Sigmoid colon (tissue), 6 donors: ENCODE measurements at regions not wholly inside any gene's neighbourhood (a gene's known extent, or its start where the extent isn't known, plus 50 kb on each side); places are given as distances from the start of the nearest gene placed in this dataset.
"Not testable (repeated sequence)": the region's sequence is repeated elsewhere in the genome, so short reads cannot be mapped to it uniquely, and the experiment has no call there.

Source experiments
- DNase-seq: peaks from one replicate; pipeline ENCODE4 v3.0.0-alpha.2; 2019
- H3K27ac ChIP-seq, 4 donors: fragments of 200-600 bp; sonication (generic); one replicate each; pipeline ENCODE4 v1.5.1; 2016 to 2019; ENCODE audit warnings: mild to moderate bottlenecking in 1 of 4
- H3K27me3 ChIP-seq, 3 donors: fragments of 200-600 bp; sonication (generic); one replicate each; pipeline ENCODE4 v1.5.1; 2019; ENCODE audit warnings: mild to moderate bottlenecking in 1 of 3
- H3K36me3 ChIP-seq, 4 donors: fragments of 200-600 bp; sonication (generic); one replicate each; pipeline ENCODE4 v1.5.1; 2016 to 2019
- H3K4me1 ChIP-seq, 4 donors: fragments of 200-600 bp; sonication (generic); one replicate each; pipeline ENCODE4 v1.5.1; 2017 to 2019
- H3K4me3 ChIP-seq, 4 donors: fragments of 200-600 bp; sonication (generic); one replicate each; pipeline ENCODE4 v1.5.1; 2017 to 2019; ENCODE audit warnings: mild to moderate bottlenecking in 2 of 4, moderate library complexity in 1 of 4
- H3K9me3 ChIP-seq, 4 donors: fragments of 200-600 bp in 3 of 4; sonication (generic) in 3 of 4; one replicate each; pipeline versions ENCODE4 v1.5.1 to v1.6.1; 2013 to 2019
- WGBS, 2 donors: extraction: QIAGEN DNeasy Blood & Tissue Kit; methylation state at CpG; one replicate each; pipeline ENCODE4 v1.1.7; 2013; 5-methylcytosine and 5-hydroxymethylcytosine counted together
- intact Hi-C: fragments of 100-400 bp; cut with DNase I; formaldehyde crosslinking; loops from one replicate; pipeline ENCODE4 v1.15.1; 2023
- donor health status: healthy with polysubstance abuse.
- donor health status: healthy.

DNA sequence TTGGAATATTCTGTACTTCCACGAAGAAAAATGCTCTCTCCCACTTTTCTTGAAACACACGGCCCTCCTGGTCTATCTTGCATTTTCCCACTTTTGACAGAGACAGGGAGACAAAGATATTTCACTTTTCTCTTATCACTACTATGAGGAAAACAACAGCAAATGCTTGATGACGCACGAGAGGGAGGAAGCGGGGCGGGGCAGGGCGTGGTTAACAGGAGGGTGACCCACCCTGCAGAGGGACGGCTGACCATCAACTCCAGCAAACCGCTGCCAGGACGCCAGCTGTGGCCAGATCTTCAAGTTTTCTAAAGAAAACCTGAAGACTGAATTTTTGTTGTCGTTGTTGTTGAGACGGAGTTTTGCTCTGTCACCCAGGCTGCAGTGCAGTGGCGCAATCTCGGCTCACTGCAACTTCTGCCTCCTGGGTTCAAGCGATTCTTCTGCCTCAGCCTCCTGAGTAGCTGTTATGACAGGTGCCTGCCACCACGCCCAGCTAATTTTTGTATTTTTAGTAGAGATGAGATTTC is 63.8 kb downstream of the NSUN5 start:
- 54 to 81% methylated on average over 15 of the region's 16 CpGs for WGBS, 2 donors
- H3K4me3 ChIP-seq, H3K4me1 ChIP-seq, DNase-seq, H3K36me3 ChIP-seq, H3K27ac ChIP-seq, intact Hi-C loops, H3K9me3 ChIP-seq, H3K27me3 ChIP-seq: not testable (repeated sequence)

DNA sequence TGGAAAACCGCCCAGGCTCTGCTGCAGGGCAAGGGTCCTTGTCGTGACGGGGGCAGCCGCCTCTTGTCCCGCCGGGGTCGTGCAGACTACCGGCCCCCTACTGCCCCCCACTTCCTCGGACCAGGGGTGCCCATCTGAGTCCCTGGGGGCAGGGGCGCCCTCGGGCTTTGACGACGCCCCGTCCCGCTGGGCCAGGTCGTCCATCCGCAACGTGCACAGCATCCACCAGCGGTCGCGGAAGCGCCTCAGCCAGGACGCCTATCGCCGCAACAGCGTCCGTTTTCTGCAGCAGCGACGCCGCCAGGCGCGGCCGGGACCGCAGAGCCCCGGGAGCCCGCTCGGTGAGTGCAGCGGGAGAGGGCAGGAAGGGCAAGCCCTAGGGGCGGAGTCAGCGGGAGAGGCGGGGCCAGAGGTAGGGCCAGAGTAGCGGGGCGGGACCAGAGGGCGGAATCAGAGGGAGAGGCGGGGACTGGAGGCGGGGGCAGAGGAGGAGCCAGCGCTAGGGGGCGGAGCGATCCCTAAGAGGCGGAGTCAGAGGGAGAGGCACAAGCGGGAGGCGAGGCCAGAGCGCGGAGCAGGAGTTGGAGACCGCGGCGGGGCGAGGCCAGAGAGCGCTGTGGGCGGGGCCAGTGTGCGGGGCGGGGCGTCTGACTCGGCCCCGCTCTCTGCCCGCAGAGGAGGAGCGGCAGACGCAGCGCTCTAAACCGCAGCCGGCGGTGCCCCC is 73.5 kb downstream of the NSUN5 start:
- H3K9me3 ChIP-seq, H3K27ac ChIP-seq, H3K36me3 ChIP-seq, H3K27me3 ChIP-seq, intact Hi-C loops, H3K4me1 ChIP-seq: not testable (repeated sequence)
- 0 to 1% methylated on average over 20 of the region's 72 CpGs for WGBS, 2 donors
- H3K4me3 ChIP-seq: peak overlapping the region in 3 of 4 donors; percentile 35 to 39 (median 37)
- peak; percentile 95 for DNase-seq

DNA sequence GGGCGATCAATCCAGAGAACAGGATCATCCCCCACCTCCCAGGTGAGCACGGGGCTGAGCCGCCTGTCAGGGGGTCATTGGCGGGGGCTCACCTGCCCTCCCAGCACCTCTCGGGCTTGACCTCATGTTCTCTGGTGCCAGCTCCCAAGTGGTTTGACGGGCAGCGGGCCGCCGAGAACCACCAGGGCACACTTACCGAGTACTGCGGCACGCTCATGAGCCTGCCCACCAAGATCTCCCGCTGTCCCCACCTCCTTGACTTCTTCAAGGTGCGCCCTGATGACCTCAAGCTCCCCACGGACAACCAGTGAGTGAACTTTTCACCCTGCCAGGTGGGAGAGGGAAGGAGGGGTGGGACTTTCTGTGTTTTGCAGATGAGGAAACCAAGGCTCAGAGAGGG is 82.9 kb downstream of the NSUN5 start:
- H3K4me3 ChIP-seq, H3K4me1 ChIP-seq, intact Hi-C loops, H3K9me3 ChIP-seq, DNase-seq, H3K27me3 ChIP-seq, H3K36me3 ChIP-seq, H3K27ac ChIP-seq: not testable (repeated sequence)
- 83 to 89% methylated on average over 14 of the region's 15 CpGs for WGBS, 2 donors

DNA sequence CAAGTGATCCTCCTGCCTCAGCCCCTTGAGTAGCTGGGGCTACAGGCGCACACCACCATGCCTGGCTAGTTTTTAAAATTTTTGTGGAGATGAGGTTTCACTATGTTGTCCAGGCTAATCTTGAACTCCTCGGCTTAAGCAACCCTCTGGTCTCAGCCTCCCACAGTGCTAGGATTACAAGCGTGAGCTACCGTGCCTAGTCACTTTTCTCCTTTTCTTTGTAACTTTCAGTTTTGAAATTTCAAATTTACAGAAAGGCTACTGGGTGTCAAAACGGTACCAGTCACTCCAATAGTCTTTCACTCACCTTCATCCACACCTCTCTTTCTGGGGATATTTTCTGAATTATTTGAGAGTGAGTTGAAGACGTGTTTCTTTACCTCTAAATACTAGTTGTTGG is 86.9 kb downstream of the NSUN5 start:
- intact Hi-C loops, DNase-seq: not testable (repeated sequence)
- no CpG with 5 or more reads among the region's 6 CpGs for WGBS, 2 donors

DNA sequence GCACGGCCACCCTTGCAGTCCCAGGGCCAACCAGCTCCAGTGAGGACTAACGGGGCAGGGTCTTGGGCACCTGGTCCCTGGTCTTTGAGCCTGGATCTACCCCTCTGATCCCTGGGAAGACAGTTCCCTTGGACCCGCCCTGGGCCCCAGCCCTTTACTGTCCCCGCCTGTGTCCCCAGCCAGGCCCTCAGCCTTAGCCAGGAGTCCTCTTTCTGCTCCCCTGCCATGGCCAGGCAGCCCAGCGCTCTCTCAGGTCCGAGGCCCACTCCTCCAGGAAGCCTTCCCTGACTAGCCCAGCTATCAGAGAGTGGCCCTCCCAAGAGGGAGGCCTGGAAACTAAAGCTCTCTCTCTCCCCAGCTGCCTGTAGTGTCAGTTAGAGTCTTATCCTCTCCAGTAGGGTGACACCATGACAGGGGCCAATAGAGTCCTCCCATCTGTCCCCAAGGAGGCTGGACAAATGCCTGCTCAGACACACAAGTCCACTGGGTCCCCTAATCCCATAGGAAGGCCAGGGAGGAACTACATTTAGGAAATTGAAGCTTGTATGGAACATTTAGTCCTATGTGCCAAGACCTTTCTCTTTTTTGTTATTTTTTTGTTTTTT is 87.8 kb downstream of the NSUN5 start:
- intact Hi-C loops, H3K27me3 ChIP-seq, H3K27ac ChIP-seq, H3K9me3 ChIP-seq, H3K4me1 ChIP-seq, H3K36me3 ChIP-seq, DNase-seq, H3K4me3 ChIP-seq: not testable (repeated sequence)
- WGBS, 2 donors: no CpG with 5 or more reads among the region's 6 CpGs

More for the DNA sequence above, 86.9 kb downstream of the NSUN5 start:
- H3K36me3 ChIP-seq, H3K27ac ChIP-seq, H3K9me3 ChIP-seq, H3K27me3 ChIP-seq, H3K4me3 ChIP-seq, H3K4me1 ChIP-seq: not testable (repeated sequence)

DNA sequence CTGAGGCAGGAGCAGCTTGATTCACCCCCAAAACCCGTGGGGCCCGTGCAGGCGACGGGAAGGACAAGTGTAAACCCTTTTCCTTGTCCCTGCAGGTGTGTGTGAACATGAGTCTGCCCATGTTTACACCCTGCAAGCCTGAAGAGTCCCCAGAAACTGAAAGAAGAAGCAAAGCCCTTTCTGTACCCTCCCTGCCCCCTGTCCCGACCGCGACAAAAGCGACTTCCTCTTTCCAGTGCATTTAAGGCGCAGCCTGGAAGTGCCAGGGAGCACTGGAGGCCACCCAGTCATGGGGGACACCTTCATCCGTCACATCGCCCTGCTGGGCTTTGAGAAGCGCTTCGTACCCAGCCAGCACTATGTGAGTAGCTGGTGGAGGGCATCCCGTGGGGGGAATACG is 88.3 kb downstream of the NSUN5 start:
- whole genome bisulfite sequencing, 2 donors: no CpG with 5 or more reads among the region's 15 CpGs
- H3K36me3 ChIP-seq, DNase-seq, H3K4me3 ChIP-seq, H3K4me1 ChIP-seq, H3K9me3 ChIP-seq, intact Hi-C loops, H3K27me3 ChIP-seq, H3K27ac ChIP-seq: not testable (repeated sequence)

DNA sequence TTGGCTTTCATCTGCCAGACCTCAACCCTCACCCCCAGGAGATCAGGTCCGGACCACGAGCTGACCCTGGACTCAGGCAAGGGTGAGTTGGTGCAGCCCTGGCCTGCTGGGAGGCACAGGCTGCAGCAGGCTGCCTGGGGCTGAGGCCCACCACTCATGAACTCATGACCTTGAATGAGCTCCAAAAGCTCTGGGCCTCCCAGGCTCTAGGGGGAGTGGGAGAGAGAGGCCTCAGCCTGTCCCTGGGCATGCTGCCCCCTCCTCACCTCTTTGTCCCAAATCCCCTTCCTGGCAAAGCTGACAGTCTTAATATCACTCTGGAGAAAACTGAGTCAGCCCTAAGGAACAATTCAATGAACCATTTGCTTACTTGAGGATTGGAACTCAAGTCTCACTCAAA is 89.8 kb downstream of the NSUN5 start:
- H3K36me3 ChIP-seq, intact Hi-C loops, H3K27me3 ChIP-seq, DNase-seq, H3K4me1 ChIP-seq, H3K9me3 ChIP-seq, H3K4me3 ChIP-seq, H3K27ac ChIP-seq: not testable (repeated sequence)
- WGBS, 2 donors: no CpG with 5 or more reads among the region's 2 CpGs

DNA sequence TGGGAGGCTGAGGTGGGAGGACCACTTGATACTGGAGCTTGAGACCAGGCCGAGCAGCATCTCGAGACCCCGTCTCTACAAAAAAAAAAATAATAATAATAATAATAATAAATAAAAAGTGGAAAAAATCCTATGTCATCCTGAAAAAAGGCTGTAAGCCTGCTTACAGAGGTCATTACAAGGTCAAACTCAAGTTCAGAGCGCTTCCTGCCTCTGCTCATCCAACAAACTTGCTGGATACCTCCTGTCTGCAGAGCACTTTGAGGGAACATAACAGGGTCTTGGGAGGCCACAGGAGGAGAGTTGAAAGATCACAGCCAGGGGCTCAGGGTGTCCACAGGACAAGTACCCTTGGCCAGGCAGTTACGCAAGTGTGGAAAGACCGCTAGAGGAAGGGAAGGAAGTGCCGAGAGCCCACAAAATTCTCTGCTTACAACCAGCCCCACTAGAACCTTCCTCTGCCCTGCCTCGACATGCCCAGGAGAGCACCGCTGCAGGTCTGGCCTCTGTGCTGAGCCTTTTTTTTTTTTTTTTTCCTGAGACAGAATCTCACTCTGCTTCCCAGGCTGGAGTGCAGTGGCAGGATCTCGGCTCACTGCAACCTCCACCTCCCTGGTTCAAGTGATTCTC is 92.5 kb downstream of the NSUN5 start:
- H3K27ac ChIP-seq, H3K27me3 ChIP-seq, H3K9me3 ChIP-seq, intact Hi-C loops, H3K4me1 ChIP-seq, H3K36me3 ChIP-seq, H3K4me3 ChIP-seq: not testable (repeated sequence)
- DNase-seq: peak; percentile 38
- 92 to 94% methylated on average over 2 to 3 of the region's 10 CpGs for WGBS, 2 donors

DNA sequence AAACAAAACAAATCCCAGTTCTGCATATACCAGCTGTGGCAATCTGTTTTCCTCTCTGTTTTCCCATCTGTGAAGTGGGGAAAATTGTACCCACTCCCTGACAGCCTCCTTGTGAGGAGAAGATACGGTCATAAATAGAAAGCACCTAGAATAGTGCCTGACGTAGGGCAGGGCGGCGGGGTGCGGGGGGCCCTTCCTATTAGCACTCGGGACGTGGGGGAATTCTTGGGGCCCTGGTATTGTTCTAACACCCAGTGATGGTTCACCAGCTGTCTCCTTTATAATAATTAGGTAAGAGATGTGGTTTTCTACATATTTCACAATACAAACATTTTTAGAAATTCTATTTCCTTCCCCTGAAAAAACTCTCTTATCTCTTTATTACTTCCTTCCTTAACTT is 93.4 kb downstream of the NSUN5 start:
- WGBS, 2 donors: no CpG with 5 or more reads among the region's 7 CpGs
- H3K27ac ChIP-seq, H3K4me1 ChIP-seq, H3K36me3 ChIP-seq, intact Hi-C loops, H3K9me3 ChIP-seq, H3K4me3 ChIP-seq, DNase-seq, H3K27me3 ChIP-seq: not testable (repeated sequence)

DNA sequence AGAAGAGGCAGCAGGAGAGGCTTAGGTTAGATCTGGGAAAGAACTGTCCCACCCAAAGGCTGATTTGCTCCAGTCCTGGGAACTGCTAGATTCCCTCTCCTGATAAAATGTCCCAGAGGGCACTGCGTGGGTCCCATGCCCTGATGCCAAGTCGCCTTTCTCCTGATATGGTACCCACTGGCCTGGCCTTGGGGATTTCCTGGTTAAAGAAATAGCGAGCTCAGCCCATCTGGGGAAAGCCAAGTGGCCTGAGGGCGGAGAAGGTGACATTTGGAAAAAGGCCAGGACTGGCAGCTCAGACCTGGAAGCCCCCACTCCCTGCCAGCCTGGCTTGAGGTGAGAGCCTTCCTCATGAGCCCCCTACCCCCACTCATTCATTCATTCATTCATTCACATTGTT is 94.2 kb downstream of the NSUN5 start:
- H3K4me3 ChIP-seq, H3K27me3 ChIP-seq, H3K36me3 ChIP-seq, intact Hi-C loops, H3K27ac ChIP-seq, H3K4me1 ChIP-seq, H3K9me3 ChIP-seq: not testable (repeated sequence)
- peak; percentile 60 for DNase-seq
- 64 to 76% methylated on average over 4 of the region's 4 CpGs for WGBS, 2 donors

DNA sequence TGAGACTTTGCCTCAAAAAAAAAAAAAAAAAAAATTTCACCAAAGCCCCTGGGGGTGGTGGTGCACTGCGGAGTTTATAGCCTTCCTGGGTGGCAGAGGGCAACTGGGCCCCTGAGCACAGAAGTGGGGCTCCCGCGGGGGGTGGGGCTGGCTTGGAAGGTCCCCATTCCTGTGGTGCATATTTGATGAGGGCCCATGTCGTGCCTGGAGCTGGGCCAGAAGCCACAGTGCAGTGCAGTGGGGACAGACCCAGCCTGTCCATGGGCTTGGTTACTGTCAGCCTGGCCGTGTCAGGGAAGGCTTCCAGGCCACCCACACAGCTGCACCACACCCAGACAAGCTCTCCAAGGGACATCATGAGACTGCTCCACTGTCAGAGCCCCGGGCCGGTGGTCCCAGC is 95.5 kb downstream of the NSUN5 start:
- H3K36me3 ChIP-seq, H3K4me3 ChIP-seq, H3K9me3 ChIP-seq, H3K4me1 ChIP-seq, H3K27ac ChIP-seq, intact Hi-C loops, H3K27me3 ChIP-seq: not testable (repeated sequence)
- WGBS, 2 donors: 33 to 52% methylated on average over 4 of the region's 7 CpGs
- DNase-seq: peak; percentile 46

DNA sequence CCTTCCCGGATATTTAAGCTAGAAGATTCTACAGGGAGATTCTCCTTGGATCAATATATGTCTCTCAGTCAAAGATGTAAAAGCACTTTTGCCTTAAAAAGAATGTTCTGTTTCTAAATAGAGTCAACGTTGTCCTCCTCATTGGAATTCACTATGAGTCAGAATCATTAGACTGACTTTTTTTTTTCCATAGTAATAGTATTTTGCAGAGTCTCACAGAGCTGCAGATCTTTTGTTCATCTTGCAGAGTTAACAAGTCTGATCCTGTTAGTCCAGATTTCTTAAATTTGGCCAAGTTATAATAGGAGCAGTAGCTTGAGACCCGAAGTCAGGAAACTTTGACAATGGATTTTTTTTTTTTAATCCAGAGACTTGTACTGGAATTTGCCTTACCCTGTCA is 103.0 kb downstream of the NSUN5 start:
- H3K27ac ChIP-seq, H3K4me3 ChIP-seq, H3K27me3 ChIP-seq, H3K36me3 ChIP-seq, H3K4me1 ChIP-seq, intact Hi-C loops, H3K9me3 ChIP-seq, DNase-seq: not testable (repeated sequence)
- 60 to 75% methylated on average over 1 of the region's 3 CpGs for WGBS, 2 donors

DNA sequence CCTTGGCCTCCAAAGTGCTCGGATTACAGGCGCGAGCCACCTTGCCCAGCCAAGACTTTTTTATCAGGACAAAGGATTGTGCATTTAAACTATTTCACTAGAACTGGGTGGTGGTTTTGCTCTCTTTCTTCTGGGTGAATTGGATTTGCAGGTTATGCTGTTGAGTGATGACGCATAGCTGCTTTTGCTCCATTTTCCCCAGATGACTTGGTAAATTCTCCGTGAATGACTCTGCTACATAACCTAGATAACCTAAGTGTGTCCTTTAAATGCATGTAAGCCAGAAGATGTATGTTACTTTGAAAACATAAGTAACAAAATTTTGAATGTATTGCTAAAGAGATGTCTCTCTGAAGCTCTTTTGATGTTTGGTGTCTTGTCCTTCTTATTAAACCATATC is 103.7 kb downstream of the NSUN5 start:
- peak overlapping the region in 2 of 4 donors; percentile 34 to 49 for H3K27ac ChIP-seq
- WGBS, 2 donors: 97 to 99% methylated on average over 5 of the region's 5 CpGs
- H3K36me3 ChIP-seq, H3K27me3 ChIP-seq, DNase-seq, intact Hi-C loops, H3K4me1 ChIP-seq, H3K9me3 ChIP-seq, H3K4me3 ChIP-seq: not testable (repeated sequence)
